NOMO-1 treated with DMSO at 0.1 percent for 48 hours (cell line): ENCODE measurements at regions not wholly inside any gene's neighbourhood (a gene's known extent, or its start where the extent isn't known, plus 50 kb on each side); places are given as distances from the start of the nearest gene placed in this dataset.
A peak's percentile ranks its signal among the peaks of the same experiment; 100 is the strongest.

Experiments used
- DNase-seq: peaks from one replicate; lab custom pipeline; 2025; ENCODE audit not compliant: unreplicated experiment; lab: John Stamatoyannopoulos, UW

DNA sequence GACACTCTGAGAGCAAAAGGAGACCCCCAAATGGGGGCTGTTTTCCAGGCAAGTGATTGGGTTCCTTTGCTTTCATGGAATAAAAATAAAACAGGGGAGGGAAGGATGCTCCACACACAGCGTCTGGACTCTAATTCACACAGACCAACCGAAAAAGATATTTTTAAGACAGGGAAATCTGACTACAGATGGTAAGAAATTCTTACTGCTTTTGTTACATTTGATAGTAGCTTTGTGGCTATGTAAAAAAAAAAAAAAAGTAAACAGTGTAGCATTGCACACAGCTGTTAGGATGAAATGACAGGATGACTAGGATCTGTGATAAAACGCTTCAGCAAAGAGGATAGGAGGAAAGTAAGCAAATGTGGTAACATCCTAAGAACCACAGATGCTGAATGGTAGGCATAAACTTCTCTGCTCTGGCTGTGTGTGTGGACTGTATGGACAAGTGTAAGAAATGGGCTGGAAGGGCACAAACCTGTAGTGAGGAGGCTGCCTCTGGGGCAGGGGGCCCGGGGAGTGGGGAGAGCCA, 207.6 kb downstream of the ANAPC1 start:
- no peak for DNase-seq

DNA sequence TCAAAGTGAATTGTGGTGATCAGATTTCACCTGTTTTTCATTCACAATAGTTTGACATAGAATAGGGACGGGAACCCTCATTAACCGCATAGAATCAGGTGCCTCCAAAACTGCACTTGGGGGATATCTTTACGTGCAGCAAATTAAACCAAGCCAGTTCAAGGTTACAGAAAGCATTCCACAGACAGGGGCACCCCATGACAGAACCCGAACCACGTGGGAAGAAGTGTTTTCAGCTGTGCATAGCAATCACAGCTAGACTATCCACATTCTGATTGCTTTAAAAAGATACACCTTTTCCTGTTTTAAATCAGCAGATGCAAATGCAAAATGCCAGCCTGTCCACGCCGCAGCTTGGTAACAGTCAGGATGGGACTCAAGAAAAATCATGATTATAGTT, 205.8 kb downstream of the ANAPC1 start:
- no peak for DNase-seq

DNA sequence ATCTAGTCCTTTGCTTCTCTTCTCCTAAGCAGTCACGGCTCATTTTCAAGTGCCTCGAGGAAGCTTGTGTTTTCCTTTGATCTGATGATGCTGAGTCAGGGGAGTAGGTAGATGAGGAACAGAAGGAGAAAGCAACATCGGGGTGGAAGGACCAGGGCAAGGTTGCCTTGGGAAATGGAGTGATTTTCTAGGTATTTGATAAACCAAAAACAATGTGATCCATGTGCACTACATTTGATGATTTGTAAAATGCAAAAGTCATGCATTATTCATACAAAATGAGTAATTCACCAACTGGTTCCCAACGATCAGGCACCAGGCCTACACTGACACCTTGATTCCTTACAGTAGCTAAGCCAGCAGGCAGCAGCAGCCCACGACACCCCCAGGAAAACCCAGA, 205.3 kb downstream of the ANAPC1 start:
- no peak for DNase-seq

DNA sequence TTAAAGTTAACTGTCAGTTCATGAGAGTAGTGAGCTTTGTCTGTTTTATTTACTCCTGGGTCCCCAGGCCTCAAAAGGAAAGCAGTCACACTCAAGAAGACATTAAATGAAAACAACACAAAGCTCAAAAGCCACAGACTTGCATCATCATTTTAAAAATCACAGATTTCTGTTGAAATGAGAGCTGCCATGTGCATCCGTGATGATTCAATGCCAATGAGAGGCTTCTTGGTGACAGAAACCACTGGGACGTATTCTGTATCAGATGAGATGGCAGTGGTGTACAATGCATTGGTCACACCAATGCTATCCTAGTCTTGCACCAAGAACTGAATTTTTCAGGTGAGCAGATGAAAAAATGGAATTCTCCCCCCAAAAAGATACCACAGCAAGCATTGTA, 204.8 kb downstream of the ANAPC1 start:
- peak; percentile 79 for DNase-seq

DNA sequence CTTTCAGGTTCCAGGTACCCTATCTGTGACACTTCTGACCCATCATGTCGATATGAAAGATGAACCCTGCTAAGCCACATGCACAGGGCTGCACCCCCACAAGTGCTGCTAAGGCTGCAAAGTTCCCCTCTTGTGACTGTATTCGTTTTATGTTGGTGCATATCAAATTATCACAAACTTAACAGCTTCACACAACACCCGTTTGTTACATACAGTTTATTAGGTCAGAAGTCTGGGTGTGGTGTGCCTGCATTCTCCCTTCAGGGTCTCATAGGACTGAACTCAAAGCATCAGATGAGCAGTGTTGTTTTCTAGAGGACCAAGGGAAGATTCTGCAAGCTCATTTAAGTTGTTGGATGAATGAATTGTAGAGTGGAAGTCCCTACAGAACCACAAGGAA, 199.4 kb downstream of the ANAPC1 start:
- no peak for DNase-seq

DNA sequence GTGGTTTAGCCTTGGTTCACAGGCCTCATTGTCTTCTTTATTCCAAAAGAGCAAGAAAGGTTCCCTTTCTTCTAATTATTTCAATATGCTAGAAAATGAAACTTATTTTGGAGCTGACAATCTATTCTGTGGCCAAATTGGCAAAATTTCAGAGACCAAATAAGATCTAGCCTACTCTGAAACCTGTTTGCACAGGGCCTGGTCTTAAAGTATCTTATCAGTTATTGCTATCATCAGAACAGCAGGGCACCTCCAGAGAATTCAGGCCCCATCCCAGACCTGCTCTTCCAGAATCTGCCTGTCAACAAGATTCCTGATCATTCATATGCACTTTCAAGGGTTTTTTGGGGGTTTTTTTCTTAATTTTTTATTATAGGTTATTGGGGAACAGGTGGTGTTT, 198.7 kb downstream of the ANAPC1 start:
- DNase-seq: no peak

DNA sequence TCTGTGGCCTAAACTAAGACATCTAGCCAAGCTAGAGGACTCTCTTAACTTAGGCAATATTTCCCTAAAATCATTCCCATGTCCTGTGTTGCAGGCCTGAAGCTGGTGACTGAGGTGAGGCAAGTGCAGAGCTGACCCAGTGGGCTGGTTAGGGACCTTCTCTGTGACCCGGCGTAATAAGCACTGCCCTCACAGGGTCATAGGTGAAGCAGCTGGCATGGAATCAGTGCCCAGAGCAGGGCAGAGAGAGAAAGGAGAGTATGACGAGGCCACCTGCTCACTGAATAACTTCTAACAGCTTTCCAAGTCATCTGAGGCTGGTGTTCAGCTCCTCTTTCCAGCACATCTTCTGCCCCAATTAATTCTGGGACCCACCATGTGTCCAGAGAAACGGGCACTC, 197.0 kb downstream of the ANAPC1 start:
- no peak for DNase-seq

DNA sequence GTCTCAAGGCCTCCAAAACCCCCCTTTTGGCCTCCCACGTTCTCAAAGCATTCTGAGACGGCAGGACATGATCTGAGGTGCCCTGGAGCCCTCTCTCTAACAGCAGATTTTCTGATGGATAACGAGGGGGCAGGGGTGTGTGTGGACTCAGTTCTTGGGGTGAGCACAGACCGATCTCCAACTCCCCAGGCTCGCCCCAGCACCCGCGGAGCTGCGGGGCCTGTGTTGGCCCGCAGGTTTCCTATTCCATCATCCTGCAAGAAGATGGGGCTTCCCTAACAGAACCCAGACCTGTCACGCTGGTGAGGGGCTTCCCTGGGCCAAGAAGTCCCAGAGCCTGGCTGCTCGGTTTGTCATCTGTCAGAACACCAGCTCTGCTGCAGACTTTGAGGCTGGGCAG, 196.1 kb downstream of the ANAPC1 start:
- DNase-seq: no peak

DNA sequence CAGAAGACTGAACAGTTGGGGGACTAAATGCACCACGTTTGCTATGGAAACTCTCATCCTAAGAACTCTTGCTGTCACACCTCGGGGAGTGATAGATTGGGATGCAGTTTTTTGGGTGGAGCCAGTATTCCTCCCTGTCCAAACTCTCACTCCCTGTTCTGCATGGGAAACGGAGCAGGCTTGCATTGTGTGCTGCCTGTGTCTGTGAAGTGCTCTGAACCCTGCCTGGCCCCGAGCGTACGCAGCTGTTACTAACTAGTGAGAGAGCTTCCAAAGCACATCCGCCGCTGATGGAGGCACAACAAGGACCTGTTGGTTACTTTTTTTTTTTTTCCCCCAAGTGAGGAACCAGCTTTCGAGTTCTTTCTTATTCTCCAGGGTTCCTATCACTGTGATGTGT, 195.5 kb downstream of the ANAPC1 start:
- DNase-seq: no peak

DNA sequence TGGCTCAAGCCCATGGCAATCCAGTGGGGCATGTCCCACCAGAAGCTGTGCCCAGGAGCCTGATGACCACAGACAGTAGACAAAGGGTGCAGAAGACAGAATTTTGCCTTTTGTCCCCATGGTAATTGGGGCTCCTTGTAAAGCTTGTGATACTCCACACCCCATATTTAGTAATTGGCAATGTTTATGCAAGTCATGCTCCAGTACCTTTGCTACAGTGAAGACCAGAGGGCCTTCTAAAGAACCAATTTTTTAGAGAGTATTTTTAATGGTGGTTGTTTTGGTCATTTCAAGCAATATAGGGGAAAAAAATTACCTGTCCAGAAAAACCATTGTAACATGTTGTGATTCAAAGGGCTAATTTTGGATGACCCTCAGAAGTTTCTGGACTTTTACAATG, 194.8 kb downstream of the ANAPC1 start:
- no peak for DNase-seq

DNA sequence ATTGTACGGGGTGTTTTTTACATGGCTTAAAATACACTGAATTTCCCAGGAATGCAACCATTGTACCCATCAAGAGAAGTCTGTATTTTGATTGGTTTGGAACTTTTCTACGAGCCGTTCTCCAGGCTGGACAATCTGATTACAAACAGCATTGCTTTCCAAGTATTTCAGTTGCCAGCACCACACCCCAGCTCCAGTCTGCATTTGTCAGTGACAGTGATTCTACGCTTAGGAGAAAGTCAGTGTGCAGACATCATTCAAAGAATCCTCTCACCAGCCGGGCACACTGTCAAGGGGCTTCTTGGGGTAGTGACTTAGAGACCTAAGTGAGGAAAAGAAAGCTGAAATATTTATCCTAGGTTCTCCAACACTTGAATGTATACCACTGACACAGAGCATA, 194.1 kb downstream of the ANAPC1 start:
- DNase-seq: no peak

DNA sequence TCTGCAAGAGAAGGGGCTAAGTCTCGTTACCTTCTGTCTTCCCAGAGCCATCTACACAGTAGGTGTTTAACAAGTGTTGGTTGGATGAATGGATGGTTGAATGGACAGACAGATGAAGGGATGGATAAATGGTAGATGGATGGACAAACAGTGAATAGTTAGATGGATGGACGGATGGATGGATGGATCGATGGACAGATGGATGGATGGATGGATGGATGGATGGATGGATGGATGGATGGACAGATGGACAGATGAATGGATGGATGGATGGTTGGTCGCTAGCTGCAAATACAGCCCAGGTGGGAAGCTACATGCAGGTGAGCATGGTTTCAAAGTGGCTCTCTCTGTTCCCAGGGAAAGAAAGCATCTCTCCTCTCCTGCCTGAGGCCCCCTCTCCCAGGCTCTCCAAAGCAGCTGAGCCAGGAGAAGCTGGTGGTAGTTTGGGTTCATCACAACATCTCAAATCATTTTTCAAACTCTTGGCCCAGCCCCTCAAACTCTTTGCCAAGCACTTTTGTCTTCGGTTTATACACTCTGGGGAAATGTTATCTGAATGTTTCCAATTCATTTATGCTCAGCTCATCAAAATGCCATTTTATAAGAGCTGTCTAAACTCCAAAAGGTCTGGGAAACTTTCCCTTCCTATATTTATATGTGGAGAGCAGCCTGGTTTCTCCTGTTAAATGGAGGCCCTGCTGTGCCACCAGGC, 192.7 kb downstream of the ANAPC1 start:
- no peak for DNase-seq

DNA sequence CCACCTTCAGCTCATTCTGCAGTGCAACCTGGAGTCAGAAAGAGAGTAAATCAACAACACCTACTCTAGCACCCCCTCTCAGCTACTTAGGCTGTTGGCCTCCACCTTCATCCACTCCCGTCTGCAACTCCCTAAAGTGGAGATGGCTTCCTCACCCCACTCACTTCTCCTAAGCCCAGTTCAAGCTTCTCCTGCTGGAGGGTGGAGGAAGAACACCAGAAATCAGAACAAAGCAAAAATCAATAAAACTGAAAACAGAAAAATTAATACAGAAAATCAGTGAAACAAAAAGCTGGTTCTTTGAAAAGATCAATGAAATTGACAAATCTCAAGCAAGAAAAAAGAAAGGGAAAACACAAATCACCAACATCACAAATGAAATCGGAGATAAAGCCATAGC, 191.7 kb downstream of the ANAPC1 start:
- DNase-seq: no peak

DNA sequence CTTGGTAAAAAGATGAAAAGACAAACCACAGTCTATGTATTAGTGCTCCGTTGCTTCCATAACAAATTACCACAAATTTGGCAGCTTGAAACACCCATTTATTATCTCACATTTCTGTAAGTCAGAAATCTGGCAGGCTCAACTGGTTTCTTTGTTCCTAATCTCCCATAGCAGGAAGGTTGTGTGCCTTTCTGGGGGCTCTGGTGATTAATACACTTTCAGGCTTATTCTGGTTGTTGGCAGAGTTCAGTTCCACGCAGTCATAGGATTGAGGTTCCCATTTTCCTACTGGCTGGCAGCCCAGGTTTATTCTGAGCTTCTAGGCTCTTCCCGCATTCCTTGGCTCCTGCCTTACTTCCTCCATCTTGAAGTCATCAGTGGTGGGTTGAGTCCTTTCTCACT, 189.3 kb downstream of the ANAPC1 start:
- no peak for DNase-seq

DNA sequence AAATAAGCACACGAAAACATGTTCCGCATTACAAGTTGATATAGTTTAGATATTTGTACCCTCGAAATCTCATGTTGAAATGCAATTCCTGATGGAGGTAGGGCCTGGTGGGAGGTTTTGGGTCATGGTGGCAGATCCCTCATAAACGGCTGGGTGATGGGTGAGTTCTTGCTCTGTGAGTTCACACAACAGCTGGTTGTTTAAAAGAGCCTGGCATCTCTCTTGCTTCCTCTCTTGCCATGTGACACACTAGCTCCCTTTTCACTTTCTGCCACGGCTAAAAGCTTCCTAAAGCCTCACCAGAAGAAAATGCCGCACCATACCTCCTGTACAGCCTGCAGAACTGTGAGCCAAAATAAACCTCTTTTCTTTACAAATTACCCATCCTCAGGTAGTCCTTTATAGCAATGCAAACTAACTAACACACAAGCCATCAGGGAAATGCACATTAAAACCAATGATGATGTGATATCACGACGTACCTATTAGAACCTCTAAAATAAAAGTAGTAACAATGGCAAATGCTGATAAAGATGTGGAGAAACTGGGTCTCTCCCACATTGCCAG, 188.5 kb downstream of the ANAPC1 start:
- no peak for DNase-seq

DNA sequence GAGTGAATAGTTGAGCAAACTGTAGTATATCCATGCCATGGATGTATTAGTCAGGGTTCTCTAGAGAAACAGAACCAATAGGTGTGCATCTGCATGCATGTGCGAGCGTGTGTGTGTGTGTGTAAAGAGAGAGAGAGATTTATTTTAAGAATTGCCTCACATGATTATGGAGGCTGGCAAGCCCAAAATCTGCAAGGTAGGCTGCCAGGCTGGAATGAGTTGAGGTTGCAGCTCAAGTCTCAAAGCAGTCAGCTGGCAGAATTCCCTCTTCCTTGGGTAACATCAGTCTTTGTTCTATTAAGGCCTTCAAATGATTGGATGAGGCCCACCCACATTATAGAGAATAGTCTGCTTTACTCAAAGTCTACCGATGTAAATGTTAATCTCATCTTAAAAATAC, 187.8 kb downstream of the ANAPC1 start:
- DNase-seq: no peak

DNA sequence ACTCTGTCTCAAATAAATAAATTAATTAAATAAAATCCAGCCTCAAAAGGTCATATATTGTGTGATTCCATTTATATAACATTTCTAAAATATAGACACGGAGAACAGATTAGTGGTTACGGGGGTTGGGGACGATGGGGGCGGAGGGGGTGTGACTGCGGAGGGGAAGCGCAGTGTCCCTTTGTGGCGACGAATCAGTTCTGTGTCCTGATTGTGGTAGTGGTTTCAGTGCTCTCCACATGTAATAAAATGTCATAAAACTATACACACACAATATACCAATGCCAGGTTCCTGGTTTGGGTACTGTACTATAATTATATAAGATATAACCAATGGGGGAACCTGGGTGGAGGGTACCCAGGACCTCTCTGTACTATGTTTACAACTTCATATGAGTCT, 186.4 kb downstream of the ANAPC1 start:
- DNase-seq: peak; percentile 17

DNA sequence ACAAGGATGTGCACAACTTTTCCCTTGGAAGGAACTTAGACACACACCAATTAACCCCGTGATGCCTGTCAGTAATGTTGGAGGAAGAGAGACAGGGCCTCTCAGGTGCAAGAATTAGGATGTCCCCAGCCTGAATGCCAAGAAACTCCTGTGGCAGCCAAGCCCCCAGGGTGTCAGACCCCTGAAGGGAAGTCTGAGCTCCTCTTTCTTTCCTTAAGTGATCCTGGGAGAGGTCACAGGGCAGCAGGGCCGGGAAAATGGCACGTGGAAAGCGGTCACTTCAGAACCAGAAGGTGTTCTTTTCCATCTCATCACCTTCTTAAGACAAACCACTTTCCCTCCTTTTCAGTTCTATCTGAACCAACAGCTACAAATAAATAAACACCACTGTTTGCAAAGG, 185.9 kb downstream of the ANAPC1 start:
- no peak for DNase-seq

DNA sequence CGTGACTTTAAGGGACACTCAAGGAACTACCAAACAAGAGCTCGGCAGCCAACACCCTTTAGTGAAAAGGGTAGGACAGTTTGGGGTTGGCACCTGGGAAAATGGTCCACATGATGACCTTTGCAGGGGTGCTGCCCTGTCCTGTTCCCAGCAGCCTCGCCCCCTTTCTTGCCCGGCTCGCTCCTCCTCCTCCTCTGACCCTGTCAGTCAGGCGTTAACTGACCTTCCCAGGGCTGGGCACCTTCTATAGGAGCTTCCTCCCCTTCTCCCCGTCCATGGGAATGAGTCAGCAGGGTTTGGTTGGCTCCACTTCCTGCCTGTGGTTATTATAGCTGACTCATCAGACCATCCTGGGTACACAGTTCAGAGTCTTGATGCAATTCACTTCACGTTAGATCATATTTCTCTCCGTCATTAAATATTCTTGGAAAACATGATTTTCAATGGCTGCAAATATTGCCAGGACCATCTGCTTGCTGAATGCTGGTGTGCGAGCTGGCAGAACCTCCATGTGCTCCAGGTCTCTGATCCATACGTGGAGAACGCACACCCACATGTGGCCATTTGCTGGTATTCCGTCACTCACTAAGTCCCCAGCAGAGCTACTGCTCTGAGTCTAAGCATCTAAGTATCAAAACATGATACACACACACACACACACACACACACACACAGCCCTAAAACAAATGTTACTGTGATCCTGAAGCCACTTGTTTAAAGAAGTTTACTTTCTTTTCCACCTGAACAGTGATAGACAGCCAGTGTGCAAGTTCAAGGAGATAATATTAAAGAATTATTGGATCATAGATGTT, 185.0 kb downstream of the ANAPC1 start:
- DNase-seq: peak; percentile 95

DNA sequence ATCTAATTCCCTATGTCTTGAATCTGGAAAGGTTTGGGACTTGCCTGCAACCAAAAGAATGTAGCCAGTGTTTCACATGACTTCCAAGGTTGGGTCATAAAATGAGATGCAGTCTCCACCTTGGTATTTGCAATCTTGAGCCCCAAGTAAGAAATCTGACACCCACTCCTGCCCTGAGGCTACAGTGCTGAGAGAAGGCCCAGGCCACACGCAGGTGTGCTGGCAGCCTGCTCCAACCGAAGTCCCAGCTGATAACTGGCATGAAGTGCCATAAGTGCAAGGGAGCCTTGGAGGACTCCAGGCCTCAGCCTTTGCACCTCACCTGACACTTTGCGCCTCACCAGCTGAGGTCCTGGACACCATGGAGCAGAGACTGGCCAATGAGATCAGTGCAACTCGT, 182.7 kb downstream of the ANAPC1 start:
- DNase-seq: no peak

DNA sequence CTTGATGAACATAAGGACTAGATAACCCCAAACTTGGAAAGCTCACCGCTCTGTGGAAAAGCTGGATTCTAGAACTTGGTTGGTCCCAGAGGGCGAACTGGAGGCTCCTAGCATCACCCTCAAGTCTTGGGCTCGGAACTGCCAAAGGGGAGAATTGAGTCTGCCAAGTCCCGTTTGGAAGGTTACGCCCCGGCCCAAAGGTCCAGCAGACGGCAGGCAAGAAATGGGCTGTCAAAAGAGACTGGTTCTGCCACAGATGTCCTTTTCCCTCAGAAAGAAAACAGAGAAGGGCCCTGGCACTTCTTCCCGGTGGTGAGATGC, 182.2 kb downstream of the ANAPC1 start:
- no peak for DNase-seq

DNA sequence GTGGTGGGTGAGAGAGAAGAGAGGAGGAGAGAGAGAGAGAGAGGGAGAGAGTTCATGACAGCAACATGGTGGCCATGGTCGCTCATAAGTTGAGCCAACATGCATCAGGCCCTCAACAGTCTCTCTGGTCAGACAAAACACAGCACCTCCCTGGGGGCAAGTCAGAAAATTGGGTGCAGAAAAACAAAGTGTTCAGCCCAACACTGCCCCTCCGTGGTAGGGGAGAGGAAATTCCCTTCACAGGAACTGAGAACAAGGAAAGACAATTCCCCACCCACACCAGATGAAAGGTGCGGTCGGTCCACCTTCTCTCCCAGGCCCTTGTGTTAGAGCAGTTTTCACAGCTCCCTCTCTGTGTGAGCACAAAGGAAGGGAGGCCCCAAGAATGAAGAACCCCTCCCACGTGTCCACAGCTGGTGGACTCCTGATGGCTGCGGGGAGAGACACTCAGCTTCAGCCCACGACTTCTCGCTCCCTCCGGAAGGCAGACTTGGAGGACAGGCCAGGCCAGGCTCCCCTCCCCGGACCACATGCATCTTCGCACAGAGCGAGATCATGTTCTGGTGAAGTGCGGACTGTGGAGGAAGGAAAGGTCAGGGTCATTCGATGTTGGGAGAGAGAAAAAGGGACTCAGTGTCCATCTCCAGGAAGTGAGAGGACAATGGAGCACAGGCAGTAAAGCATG, 181.7 kb downstream of the ANAPC1 start:
- peak; percentile 56 for DNase-seq
